GM18867 (cell line): ENCODE measurements at regions not wholly inside any gene's neighbourhood (a gene's known extent, or its start where the extent isn't known, plus 50 kb on each side); places are given as distances from the start of the nearest gene placed in this dataset.
A peak's percentile ranks its signal among the peaks of the same experiment; 100 is the strongest.
"Not testable (repeated sequence)": the region's sequence is repeated elsewhere in the genome, so short reads cannot be mapped to it uniquely, and the experiment has no call there.

Source experiments
- ATAC-seq: cut with Tn5 transposase; IDR thresholded peaks from one replicate; pipeline ENCODE4 v1.9.1; 2021; ENCODE audit warnings: mild to moderate bottlenecking, moderate library complexity; ENCODE audit not compliant: unreplicated experiment

- ATAC-seq = not testable (repeated sequence)
These were observed 170.1 kb downstream of the MEX3B start for GRCh38 chr15:81875717-81876116.

GRCh38 chr15:81870746-81871106 is 175.1 kb downstream of the MEX3B start:
- not testable (repeated sequence) for ATAC-seq

- ATAC-seq = not testable (repeated sequence)
These were observed 175.6 kb downstream of the MEX3B start for GRCh38 chr15:81870062-81870745.

GRCh38 chr15:81869161-81869954 is 176.5 kb downstream of the MEX3B start:
- ATAC-seq = no peak

GRCh38 chr15:81865850-81866537 is 179.8 kb downstream of the MEX3B start:
- peak; percentile 98 for ATAC-seq

- no peak for ATAC-seq
These were observed 182.7 kb downstream of the MEX3B start for GRCh38 chr15:81863162-81863561.

- no peak for ATAC-seq
These were observed 185.9 kb downstream of the MEX3B start for GRCh38 chr15:81859737-81860516.

- ATAC-seq = no peak
These were observed 187.2 kb downstream of the MEX3B start for GRCh38 chr15:81858586-81858985.

DNA sequence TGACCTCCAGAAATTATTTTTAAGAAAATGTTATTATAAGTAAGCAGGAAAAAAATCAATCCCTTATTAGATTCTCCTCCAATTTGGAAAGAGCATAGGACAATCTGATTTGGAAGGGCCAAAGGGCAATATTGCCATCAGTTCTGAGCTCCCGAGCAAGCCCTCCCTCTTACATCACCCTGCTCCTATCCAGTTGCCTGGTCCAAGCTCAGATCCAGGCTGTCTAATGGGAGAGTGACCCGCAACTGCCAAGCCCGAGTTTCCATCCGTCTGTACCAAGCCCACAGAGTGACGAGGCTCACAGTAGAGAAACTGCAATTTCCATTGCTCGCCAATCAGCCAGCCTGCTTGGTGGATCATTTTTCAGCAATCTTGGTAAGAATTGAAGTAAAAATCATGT is 187.7 kb downstream of the MEX3B start:
- ATAC-seq = no peak

DNA sequence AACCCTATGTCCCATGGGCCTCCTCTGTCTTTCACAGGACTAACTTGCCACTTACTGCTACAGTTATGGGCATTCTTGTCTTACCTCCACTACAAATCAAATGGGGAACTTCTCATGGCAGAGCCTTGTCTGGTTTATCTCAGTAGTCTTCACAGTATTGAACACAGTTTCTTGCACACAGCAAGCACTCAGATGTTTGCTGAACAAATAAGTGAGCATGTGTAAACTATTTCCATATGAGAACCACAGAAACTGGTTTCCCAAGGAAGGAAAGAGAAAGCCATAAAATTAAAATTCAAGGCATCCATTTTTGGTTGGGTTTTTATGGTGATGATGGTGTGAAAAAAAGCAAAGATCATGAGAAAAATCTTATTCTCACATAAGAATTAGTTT is 189.2 kb downstream of the MEX3B start:
- no peak for ATAC-seq

- no peak for ATAC-seq
These were observed 189.7 kb downstream of the MEX3B start for GRCh38 chr15:81856001-81856633.

DNA sequence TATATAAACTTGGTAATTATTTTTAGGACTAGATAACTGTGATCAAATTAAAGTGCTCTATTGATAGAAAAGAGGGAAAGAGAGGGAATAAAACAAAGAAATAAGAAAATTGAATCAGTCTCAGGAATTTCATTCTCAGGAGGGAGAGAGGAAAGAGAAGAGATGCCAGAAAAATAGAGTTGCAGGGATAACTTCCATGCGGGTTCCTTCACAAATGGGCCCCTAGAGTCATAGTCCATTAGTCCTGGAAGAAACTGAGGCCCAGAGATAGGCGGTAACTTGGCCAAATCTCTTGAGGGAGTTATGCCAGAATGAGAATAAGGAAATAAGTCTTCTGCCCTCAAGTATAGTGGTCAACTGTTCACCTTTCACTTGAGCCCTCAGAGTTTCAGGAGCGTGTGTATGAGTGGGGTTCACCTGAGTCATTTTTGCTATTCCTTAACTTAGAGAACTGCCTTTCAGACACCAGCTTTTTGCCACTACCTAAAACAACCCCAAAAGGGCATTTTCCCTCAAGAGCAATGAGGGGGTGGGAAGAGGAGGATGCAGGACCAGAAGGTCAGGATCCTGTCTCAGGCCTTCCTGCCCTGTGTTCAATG is 192.6 kb downstream of the MEX3B start:
- no peak for ATAC-seq

GRCh38 chr15:81852411-81853149 is 193.2 kb downstream of the MEX3B start:
- ATAC-seq = no peak

- ATAC-seq = no peak
These were observed 194.1 kb downstream of the MEX3B start for GRCh38 chr15:81851757-81852156.

DNA sequence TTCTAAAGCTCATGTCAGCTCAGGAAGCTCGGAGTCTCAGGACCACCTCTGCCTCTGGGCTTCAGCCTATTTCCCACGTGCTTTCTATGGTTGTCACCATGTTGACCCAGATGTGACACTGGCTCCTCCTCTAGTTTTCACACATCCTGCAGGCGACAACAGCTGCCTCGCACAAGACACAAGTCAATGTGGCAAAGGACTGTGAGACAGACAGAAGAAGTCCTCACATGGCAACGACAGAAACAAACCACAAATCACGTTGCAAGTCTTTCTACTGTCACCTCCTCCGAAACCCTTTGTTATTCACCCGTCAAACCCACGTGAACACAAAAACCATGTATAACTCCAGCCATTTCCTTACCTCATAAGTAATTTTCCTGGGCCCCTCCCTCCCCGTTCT is 194.5 kb downstream of the MEX3B start:
- no peak for ATAC-seq

DNA sequence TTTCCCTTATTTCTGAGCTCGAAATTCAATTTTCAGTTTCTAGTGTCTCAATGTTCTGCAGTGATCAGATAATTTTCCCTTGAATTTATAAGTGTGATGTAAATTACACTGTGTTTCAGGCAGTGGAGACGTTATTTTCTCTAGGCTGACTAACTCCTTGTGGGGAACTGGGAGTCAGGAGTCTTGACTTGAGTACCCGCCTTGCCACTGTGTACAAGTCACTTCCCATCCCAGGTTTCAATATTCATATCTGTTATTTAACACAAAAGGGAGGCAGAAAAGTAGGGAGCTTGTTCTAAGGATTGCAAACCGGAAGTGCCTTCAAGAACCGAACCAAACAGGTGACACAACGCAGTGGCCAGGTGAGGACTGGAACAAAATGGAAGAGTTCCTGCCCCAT is 196.5 kb downstream of the MEX3B start:
- ATAC-seq = no peak

DNA sequence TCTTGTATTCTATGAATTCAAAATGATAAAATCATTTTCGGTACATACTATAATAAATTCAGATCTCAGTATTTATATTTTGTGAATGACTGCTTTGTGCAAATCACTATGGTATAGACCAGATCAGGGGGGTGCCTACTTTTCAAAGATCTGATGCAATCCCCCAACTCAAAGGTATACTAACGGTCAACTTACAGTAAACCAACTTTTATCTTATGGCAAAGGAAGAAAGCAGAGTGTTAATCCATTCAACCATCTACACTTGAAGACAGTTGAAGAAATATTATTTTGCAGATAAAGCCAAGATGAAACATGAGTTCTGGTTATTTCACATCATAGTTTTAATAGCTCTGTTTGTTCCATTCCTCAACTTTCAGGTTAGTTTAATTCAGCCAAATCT is 197.1 kb downstream of the MEX3B start:
- ATAC-seq = no peak

DNA sequence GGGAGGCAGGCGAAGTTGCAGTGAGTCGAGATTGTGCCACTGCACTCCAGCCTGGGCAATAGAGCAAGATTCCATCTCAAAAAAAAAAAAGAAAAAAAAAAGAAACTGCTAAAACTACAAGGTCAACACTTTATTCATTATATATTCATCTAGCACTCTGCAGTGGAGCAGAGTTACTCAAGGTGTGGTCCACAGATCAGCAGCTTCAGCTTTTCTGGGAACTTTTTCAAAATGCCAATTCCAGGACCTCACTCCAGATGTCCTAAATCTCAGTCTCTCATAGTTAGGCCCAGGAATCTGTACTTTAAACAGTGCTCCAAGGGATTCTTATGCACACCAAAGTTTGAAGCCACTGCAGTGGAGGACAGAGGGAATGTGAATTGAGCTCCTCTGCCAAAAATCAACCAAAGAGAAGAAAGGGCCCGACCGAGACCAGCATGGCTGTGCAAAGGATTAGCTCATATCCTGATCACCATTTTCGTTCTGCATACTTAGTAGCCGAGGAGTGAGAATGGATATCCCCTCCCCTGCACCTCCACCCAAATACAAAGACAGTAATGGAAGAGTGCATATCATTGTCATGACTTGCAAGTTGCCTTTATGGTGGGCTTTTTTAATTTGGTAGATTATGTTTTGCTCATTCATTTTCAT is 201.9 kb downstream of the MEX3B start:
- ATAC-seq = no peak

GRCh38 chr15:81843226-81843625 is 202.6 kb downstream of the MEX3B start:
- ATAC-seq = peak; percentile 92
